ENCODE measurements at regions not wholly inside any gene's neighbourhood (a gene's known extent, or its start where the extent isn't known, plus 50 kb on each side); places are given as distances from the start of the nearest gene placed in this dataset.

DNA sequence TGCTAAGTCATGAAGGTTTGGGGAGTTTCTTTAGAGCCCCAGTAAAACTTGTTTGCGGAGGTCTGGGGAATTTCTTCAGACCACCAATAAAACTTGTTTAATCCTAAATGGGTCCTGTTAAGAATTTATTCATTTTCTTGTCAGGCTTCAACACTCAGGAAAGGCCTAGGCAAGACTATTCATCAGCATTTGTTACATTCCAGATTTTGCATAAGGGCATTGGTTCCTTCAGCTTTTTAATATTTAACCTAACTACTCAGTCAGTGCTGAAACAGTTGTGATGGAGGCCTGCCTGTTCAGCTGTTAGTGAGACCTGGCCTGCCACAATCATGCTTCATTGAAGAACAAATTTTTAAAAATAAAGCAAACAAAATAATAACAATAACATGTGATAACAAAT, 954.2 kb upstream of the SEMA6D start:
- Mint-ChIP-seq H3K27me3 (ENCODE audit: low read depth) (no peaks in the 10 kb centered on the region), H3K4me3 (no peak overlapping the region), H3K36me3 (peaks cover 13% of the 10 kb centered on the region), H3K27ac (no peak overlapping the region), H3K4me1 (no peaks in the 10 kb centered on the region), H3K9me3 (peaks cover 38% of the 10 kb centered on the region)
- TF ChIP-seq TP53 (CRISPR knock-in tag; IDR thresholded peaks at IDR 0.05) (no peak), CREM (CRISPR knock-in tag; IDR thresholded peaks at IDR 0.05) (no peak), IRF1 (CRISPR knock-in tag; IDR thresholded peaks at IDR 0.05) (no peak), ZNF219 (CRISPR knock-in tag; IDR thresholded peaks at IDR 0.05; ENCODE audit: borderline replicate concordance) (no peak), ATF6 (CRISPR knock-in tag; IDR thresholded peaks at IDR 0.05) (no peak), CREB1 (CRISPR knock-in tag; IDR thresholded peaks at IDR 0.05) (no peak), FOXP1 (CRISPR knock-in tag; IDR thresholded peaks at IDR 0.05; ENCODE audit: borderline replicate concordance) (no peak), MYBL2 (CRISPR knock-in tag; IDR thresholded peaks at IDR 0.05) (no peak), NR3C1 (CRISPR knock-in tag; conservative IDR thresholded peaks at IDR 0.05; ENCODE audit: low read depth) (no peak), FOXK1 (CRISPR knock-in tag; IDR thresholded peaks at IDR 0.05) (no peak), AFF4 (CRISPR knock-in tag; IDR thresholded peaks at IDR 0.05; ENCODE audit: borderline replicate concordance) (no peak), SMAD4 (CRISPR knock-in tag; IDR thresholded peaks at IDR 0.05) (no peak), NFATC4 (CRISPR knock-in tag; IDR thresholded peaks at IDR 0.05) (no peak)
- TF ChIP-seq, protein P1, sequence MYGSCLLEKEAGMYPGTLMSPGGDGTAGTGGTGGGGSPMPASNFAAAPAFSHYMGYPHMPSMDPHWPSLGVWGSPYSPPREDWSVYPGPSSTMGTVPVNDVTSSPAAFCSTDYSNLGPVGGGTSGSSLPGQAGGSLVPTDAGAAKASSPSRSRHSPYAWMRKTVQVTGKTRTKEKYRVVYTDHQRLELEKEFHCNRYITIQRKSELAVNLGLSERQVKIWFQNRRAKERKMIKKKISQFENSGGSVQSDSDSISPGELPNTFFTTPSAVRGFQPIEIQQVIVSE (CRISPR knock-in tag; IDR thresholded peaks at IDR 0.05; ENCODE audit: borderline replicate concordance), result no peak
- TF ChIP-seq, protein P2, sequence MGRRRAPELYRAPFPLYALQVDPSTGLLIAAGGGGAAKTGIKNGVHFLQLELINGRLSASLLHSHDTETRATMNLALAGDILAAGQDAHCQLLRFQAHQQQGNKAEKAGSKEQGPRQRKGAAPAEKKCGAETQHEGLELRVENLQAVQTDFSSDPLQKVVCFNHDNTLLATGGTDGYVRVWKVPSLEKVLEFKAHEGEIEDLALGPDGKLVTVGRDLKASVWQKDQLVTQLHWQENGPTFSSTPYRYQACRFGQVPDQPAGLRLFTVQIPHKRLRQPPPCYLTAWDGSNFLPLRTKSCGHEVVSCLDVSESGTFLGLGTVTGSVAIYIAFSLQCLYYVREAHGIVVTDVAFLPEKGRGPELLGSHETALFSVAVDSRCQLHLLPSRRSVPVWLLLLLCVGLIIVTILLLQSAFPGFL (CRISPR knock-in tag; IDR thresholded peaks at IDR 0.05; ENCODE audit: borderline replicate concordance), result no peak
- ATAC-seq, result no peak
- no peak for DNase-seq (ENCODE audit: low spot score)
- CTCF ChIA-PET, result no interaction called here
- POLR2A ChIA-PET, result no interaction called here

DNA sequence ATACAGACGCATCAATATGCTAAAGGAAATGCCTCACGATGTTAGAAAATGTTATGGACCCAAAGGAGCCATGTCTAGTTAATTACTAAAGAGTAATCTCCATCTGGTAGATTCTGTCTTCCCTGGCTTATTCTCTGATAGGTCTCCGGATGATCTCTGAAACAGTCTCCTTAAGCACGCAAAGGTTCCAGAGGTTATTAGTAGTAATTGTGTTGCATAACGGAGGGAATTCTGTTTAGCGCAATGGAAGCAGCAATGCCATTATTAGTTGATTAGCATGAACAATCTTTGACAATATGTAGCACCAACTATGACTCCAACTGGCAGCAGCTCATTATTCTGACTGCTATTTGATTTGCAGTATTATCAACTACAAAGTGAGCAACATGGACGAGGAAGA, 952.5 kb upstream of the SEMA6D start:
- Mint-ChIP-seq H3K27ac (no peak overlapping the region), H3K36me3 (peaks cover 27% of the 10 kb centered on the region), H3K4me3 (no peak overlapping the region), H3K4me1 (no peaks in the 10 kb centered on the region), H3K27me3 (ENCODE audit: low read depth) (no peaks in the 10 kb centered on the region), H3K9me3 (peaks cover 42% of the 10 kb centered on the region)
- DNase-seq (ENCODE audit: low spot score), result no peak
- POLR2A ChIA-PET, result no interaction called here
- CTCF ChIA-PET, result no interaction called here
- ATAC-seq, result no peak
- no peak for TF ChIP-seq RELA (CRISPR knock-in tag; IDR thresholded peaks at IDR 0.05; ENCODE audit: borderline replicate concordance)
- TF ChIP-seq, protein P3, sequence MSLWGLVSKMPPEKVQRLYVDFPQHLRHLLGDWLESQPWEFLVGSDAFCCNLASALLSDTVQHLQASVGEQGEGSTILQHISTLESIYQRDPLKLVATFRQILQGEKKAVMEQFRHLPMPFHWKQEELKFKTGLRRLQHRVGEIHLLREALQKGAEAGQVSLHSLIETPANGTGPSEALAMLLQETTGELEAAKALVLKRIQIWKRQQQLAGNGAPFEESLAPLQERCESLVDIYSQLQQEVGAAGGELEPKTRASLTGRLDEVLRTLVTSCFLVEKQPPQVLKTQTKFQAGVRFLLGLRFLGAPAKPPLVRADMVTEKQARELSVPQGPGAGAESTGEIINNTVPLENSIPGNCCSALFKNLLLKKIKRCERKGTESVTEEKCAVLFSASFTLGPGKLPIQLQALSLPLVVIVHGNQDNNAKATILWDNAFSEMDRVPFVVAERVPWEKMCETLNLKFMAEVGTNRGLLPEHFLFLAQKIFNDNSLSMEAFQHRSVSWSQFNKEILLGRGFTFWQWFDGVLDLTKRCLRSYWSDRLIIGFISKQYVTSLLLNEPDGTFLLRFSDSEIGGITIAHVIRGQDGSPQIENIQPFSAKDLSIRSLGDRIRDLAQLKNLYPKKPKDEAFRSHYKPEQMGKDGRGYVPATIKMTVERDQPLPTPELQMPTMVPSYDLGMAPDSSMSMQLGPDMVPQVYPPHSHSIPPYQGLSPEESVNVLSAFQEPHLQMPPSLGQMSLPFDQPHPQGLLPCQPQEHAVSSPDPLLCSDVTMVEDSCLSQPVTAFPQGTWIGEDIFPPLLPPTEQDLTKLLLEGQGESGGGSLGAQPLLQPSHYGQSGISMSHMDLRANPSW (CRISPR knock-in tag; conservative IDR thresholded peaks at IDR 0.05; ENCODE audit: low read depth), result no peak
- TF ChIP-seq ARID4B (CRISPR knock-in tag; IDR thresholded peaks at IDR 0.05; ENCODE audit: borderline replicate concordance), result no peak
- TF ChIP-seq MXD4 (CRISPR knock-in tag; IDR thresholded peaks at IDR 0.05; ENCODE audit: borderline replicate concordance), result no peak
- no peak for TF ChIP-seq IRF2 (CRISPR knock-in tag; IDR thresholded peaks at IDR 0.05; ENCODE audit: borderline replicate concordance, low read depth)

Measured in WTC11 (cell line).